ENCODE measurements at regions not wholly inside any gene's neighbourhood (a gene's known extent, or its start where the extent isn't known, plus 50 kb on each side); places are given as distances from the start of the nearest gene placed in this dataset.
"Not testable (repeated sequence)": the region's sequence is repeated elsewhere in the genome, so short reads cannot be mapped to it uniquely, and the experiment has no call there.

- not testable (repeated sequence) for H3K27ac ChIP-seq (ENCODE audit: low read depth in 2 of 2, low read length in 2 of 2); H3K9me3 ChIP-seq (ENCODE audit: control insufficient read depth in 2 of 2, low read length in 2 of 2); H3K4me1 ChIP-seq (ENCODE audit: control insufficient read depth in 2 of 2, insufficient read depth in 2 of 2, low read length in 2 of 2); H3K4me3 ChIP-seq (ENCODE audit: low read length in 2 of 2); H3K9ac ChIP-seq (ENCODE audit: low read depth in 1 of 2, low read length in 2 of 2); H3K36me3 ChIP-seq (ENCODE audit: control insufficient read depth in 2 of 2, insufficient read depth in 2 of 2, low read length in 2 of 2); H3K27me3 ChIP-seq (ENCODE audit: control insufficient read depth in 2 of 2, insufficient read depth in 2 of 2, low read length in 2 of 2)
These were observed 590.1 kb downstream of the TMEM121 start for GRCh38 chr14:106116339-106116930.

- Histone ChIP-seq H3K36me3 (ENCODE audit: control insufficient read depth in 2 of 2, insufficient read depth in 2 of 2, low read length in 2 of 2) (no peaks in the 10 kb centered on the region), H3K4me3 (ENCODE audit: low read length in 2 of 2) (no peak overlapping the region), H3K9me3 (ENCODE audit: control insufficient read depth in 2 of 2, low read length in 2 of 2) (no peaks in the 10 kb centered on the region), H3K9ac (ENCODE audit: low read depth in 1 of 2, low read length in 2 of 2) (no peak overlapping the region), H3K4me1 (ENCODE audit: control insufficient read depth in 2 of 2, insufficient read depth in 2 of 2, low read length in 2 of 2) (no peaks in the 10 kb centered on the region), H3K27me3 (ENCODE audit: control insufficient read depth in 2 of 2, insufficient read depth in 2 of 2, low read length in 2 of 2) (peaks cover 0 to 5% of the 10 kb centered on the region in 2 donors), H3K27ac (ENCODE audit: low read depth in 2 of 2, low read length in 2 of 2) (no peak overlapping the region)
These were observed 593.7 kb downstream of the TMEM121 start for GRCh38 chr14:106120101-106120500.

- no peaks in the 10 kb centered on the region for H3K9me3 ChIP-seq (ENCODE audit: control insufficient read depth in 2 of 2, low read length in 2 of 2)
- H3K27ac ChIP-seq (ENCODE audit: low read depth in 2 of 2, low read length in 2 of 2) = no peak overlapping the region
- H3K36me3 ChIP-seq (ENCODE audit: control insufficient read depth in 2 of 2, insufficient read depth in 2 of 2, low read length in 2 of 2) = no peaks in the 10 kb centered on the region
- no peak overlapping the region for H3K9ac ChIP-seq (ENCODE audit: low read depth in 1 of 2, low read length in 2 of 2)
- peaks cover 0 to 3% of the 10 kb centered on the region in 2 donors for H3K27me3 ChIP-seq (ENCODE audit: control insufficient read depth in 2 of 2, insufficient read depth in 2 of 2, low read length in 2 of 2)
- no peak overlapping the region for H3K4me3 ChIP-seq (ENCODE audit: low read length in 2 of 2)
- H3K4me1 ChIP-seq (ENCODE audit: control insufficient read depth in 2 of 2, insufficient read depth in 2 of 2, low read length in 2 of 2) = no peaks in the 10 kb centered on the region
These were observed 602.9 kb downstream of the TMEM121 start for GRCh38 chr14:106129274-106129673.

GRCh38 chr14:106129904-106130661 is 603.7 kb downstream of the TMEM121 start:
- not testable (repeated sequence) for H3K9me3 ChIP-seq (ENCODE audit: control insufficient read depth in 2 of 2, low read length in 2 of 2); H3K36me3 ChIP-seq (ENCODE audit: control insufficient read depth in 2 of 2, insufficient read depth in 2 of 2, low read length in 2 of 2); H3K9ac ChIP-seq (ENCODE audit: low read depth in 1 of 2, low read length in 2 of 2); H3K4me1 ChIP-seq (ENCODE audit: control insufficient read depth in 2 of 2, insufficient read depth in 2 of 2, low read length in 2 of 2); H3K4me3 ChIP-seq (ENCODE audit: low read length in 2 of 2); H3K27me3 ChIP-seq (ENCODE audit: control insufficient read depth in 2 of 2, insufficient read depth in 2 of 2, low read length in 2 of 2); H3K27ac ChIP-seq (ENCODE audit: low read depth in 2 of 2, low read length in 2 of 2)

GRCh38 chr14:106133126-106133525 is 606.7 kb downstream of the TMEM121 start:
- not testable (repeated sequence) for H3K4me3 ChIP-seq (ENCODE audit: low read length in 2 of 2); H3K9ac ChIP-seq (ENCODE audit: low read depth in 1 of 2, low read length in 2 of 2); H3K36me3 ChIP-seq (ENCODE audit: control insufficient read depth in 2 of 2, insufficient read depth in 2 of 2, low read length in 2 of 2); H3K27me3 ChIP-seq (ENCODE audit: control insufficient read depth in 2 of 2, insufficient read depth in 2 of 2, low read length in 2 of 2); H3K27ac ChIP-seq (ENCODE audit: low read depth in 2 of 2, low read length in 2 of 2); H3K4me1 ChIP-seq (ENCODE audit: control insufficient read depth in 2 of 2, insufficient read depth in 2 of 2, low read length in 2 of 2); H3K9me3 ChIP-seq (ENCODE audit: control insufficient read depth in 2 of 2, low read length in 2 of 2)

- no peaks in the 10 kb centered on the region for H3K4me1 ChIP-seq (ENCODE audit: control insufficient read depth in 2 of 2, insufficient read depth in 2 of 2, low read length in 2 of 2)
- no peaks in the 10 kb centered on the region for H3K27me3 ChIP-seq (ENCODE audit: control insufficient read depth in 2 of 2, insufficient read depth in 2 of 2, low read length in 2 of 2)
- no peak overlapping the region for H3K4me3 ChIP-seq (ENCODE audit: low read length in 2 of 2)
- no peaks in the 10 kb centered on the region for H3K36me3 ChIP-seq (ENCODE audit: control insufficient read depth in 2 of 2, insufficient read depth in 2 of 2, low read length in 2 of 2)
- H3K27ac ChIP-seq (ENCODE audit: low read depth in 2 of 2, low read length in 2 of 2) = no peak overlapping the region
- no peak overlapping the region for H3K9ac ChIP-seq (ENCODE audit: low read depth in 1 of 2, low read length in 2 of 2)
- no peaks in the 10 kb centered on the region for H3K9me3 ChIP-seq (ENCODE audit: control insufficient read depth in 2 of 2, low read length in 2 of 2)
These were observed 608.5 kb downstream of the TMEM121 start for GRCh38 chr14:106134886-106135285.

- Histone ChIP-seq H3K27ac (ENCODE audit: low read depth in 2 of 2, low read length in 2 of 2) (no peak overlapping the region), H3K36me3 (ENCODE audit: control insufficient read depth in 2 of 2, insufficient read depth in 2 of 2, low read length in 2 of 2) (no peaks in the 10 kb centered on the region), H3K4me3 (ENCODE audit: low read length in 2 of 2) (no peak overlapping the region), H3K27me3 (ENCODE audit: control insufficient read depth in 2 of 2, insufficient read depth in 2 of 2, low read length in 2 of 2) (no peaks in the 10 kb centered on the region), H3K9me3 (ENCODE audit: control insufficient read depth in 2 of 2, low read length in 2 of 2) (no peaks in the 10 kb centered on the region), H3K4me1 (ENCODE audit: control insufficient read depth in 2 of 2, insufficient read depth in 2 of 2, low read length in 2 of 2) (no peaks in the 10 kb centered on the region), H3K9ac (ENCODE audit: low read depth in 1 of 2, low read length in 2 of 2) (no peak overlapping the region)
These were observed 615.1 kb downstream of the TMEM121 start for GRCh38 chr14:106141242-106142220.

GRCh38 chr14:106145731-106146130 is 619.3 kb downstream of the TMEM121 start:
- H3K9ac ChIP-seq (ENCODE audit: low read depth in 1 of 2, low read length in 2 of 2); H3K36me3 ChIP-seq (ENCODE audit: control insufficient read depth in 2 of 2, insufficient read depth in 2 of 2, low read length in 2 of 2); H3K27me3 ChIP-seq (ENCODE audit: control insufficient read depth in 2 of 2, insufficient read depth in 2 of 2, low read length in 2 of 2); H3K9me3 ChIP-seq (ENCODE audit: control insufficient read depth in 2 of 2, low read length in 2 of 2); H3K4me3 ChIP-seq (ENCODE audit: low read length in 2 of 2); H3K4me1 ChIP-seq (ENCODE audit: control insufficient read depth in 2 of 2, insufficient read depth in 2 of 2, low read length in 2 of 2); H3K27ac ChIP-seq (ENCODE audit: low read depth in 2 of 2, low read length in 2 of 2): not testable (repeated sequence)

GRCh38 chr14:106153362-106153955 is 627.1 kb downstream of the TMEM121 start:
- H3K27me3 ChIP-seq (ENCODE audit: control insufficient read depth in 2 of 2, insufficient read depth in 2 of 2, low read length in 2 of 2); H3K36me3 ChIP-seq (ENCODE audit: control insufficient read depth in 2 of 2, insufficient read depth in 2 of 2, low read length in 2 of 2); H3K4me3 ChIP-seq (ENCODE audit: low read length in 2 of 2); H3K27ac ChIP-seq (ENCODE audit: low read depth in 2 of 2, low read length in 2 of 2); H3K9ac ChIP-seq (ENCODE audit: low read depth in 1 of 2, low read length in 2 of 2); H3K9me3 ChIP-seq (ENCODE audit: control insufficient read depth in 2 of 2, low read length in 2 of 2); H3K4me1 ChIP-seq (ENCODE audit: control insufficient read depth in 2 of 2, insufficient read depth in 2 of 2, low read length in 2 of 2): not testable (repeated sequence)

- H3K36me3 ChIP-seq (ENCODE audit: control insufficient read depth in 2 of 2, insufficient read depth in 2 of 2, low read length in 2 of 2) = no peaks in the 10 kb centered on the region
These were observed 636.9 kb downstream of the TMEM121 start for GRCh38 chr14:106163316-106163715.

More at GRCh38 chr14:106163316-106163715, 636.9 kb downstream of the TMEM121 start:
- Histone ChIP-seq H3K27me3 (ENCODE audit: control insufficient read depth in 2 of 2, insufficient read depth in 2 of 2, low read length in 2 of 2) (no peaks in the 10 kb centered on the region), H3K9ac (ENCODE audit: low read depth in 1 of 2, low read length in 2 of 2) (no peak overlapping the region), H3K27ac (ENCODE audit: low read depth in 2 of 2, low read length in 2 of 2) (no peak overlapping the region), H3K4me1 (ENCODE audit: control insufficient read depth in 2 of 2, insufficient read depth in 2 of 2, low read length in 2 of 2) (no peaks in the 10 kb centered on the region), H3K4me3 (ENCODE audit: low read length in 2 of 2) (no peak overlapping the region), H3K9me3 (ENCODE audit: control insufficient read depth in 2 of 2, low read length in 2 of 2) (no peaks in the 10 kb centered on the region)
